Gastroesophageal sphincter (tissue), 4 donors: ENCODE measurements at regions not wholly inside any gene's neighbourhood (a gene's known extent, or its start where the extent isn't known, plus 50 kb on each side); places are given as distances from the start of the nearest gene placed in this dataset.

Source experiments
- ATAC-seq: fragments of 150-250 bp; one replicate; pipeline ENCODE4 v1.9.1; 2016; ENCODE audit warnings: mild to moderate bottlenecking, moderate library complexity
- H3K27ac ChIP-seq, 4 donors: fragments of 200-600 bp; sonication (generic) in 3 of 4; 1 replicate in 3 of 4; 2 replicates in 1 of 4; pipeline ENCODE4 v1.5.1; 2016 to 2019
- H3K27me3 ChIP-seq: fragments of 200-600 bp; sonication (generic); one replicate; pipeline ENCODE4 v1.5.1; 2019
- H3K36me3 ChIP-seq, 2 donors: fragments of 200-600 bp; sonication (generic); one replicate each; pipeline ENCODE4 v1.5.1; 2019; ENCODE audit warnings: control low read depth in 1 of 2
- H3K4me1 ChIP-seq, 3 donors: fragments of 200-600 bp; sonication (generic); 1 replicate in 2 of 3; 2 replicates in 1 of 3; pipeline ENCODE4 v1.5.1; 2016 to 2019; ENCODE audit warnings: control low read depth in 2 of 3
- H3K4me3 ChIP-seq, 2 donors: fragments of 200-600 bp; sonication (generic); one replicate each; pipeline ENCODE4 v1.5.1; 2019; ENCODE audit warnings: mild to moderate bottlenecking in 1 of 2, moderate library complexity in 1 of 2
- H3K9me3 ChIP-seq, 3 donors: fragments of 200-600 bp; sonication (generic); one replicate each; pipeline ENCODE4 v1.5.1; 2017 to 2019; ENCODE audit warnings: control low read depth in 2 of 3
- EP300 ChIP-seq: sonication (generic); formaldehyde crosslinking; IDR thresholded peaks from one replicate; pipeline ENCODE4 v1.6.1; 2017; ENCODE audit warnings: antibody characterized with exemption, mild to moderate bottlenecking
- POLR2A ChIP-seq, 2 donors: fragments of 450-650 bp; IDR thresholded peaks; one replicate each; pipeline ENCODE4 v1.6.1; 2017; ENCODE audit warnings: antibody characterized with exemption in 2 of 2, mild to moderate bottlenecking in 2 of 2, moderate library complexity in 1 of 2
- POLR2AphosphoS5 ChIP-seq: sonication (generic); formaldehyde crosslinking; IDR thresholded peaks from one replicate; pipeline ENCODE4 v1.6.1; 2017; ENCODE audit warnings: antibody characterized with exemption
- WGBS, 2 donors: methylation state at CpG; one replicate each; pipeline ENCODE4 v1.1.5; 2018; ENCODE audit warnings: low coverage in 1 of 2; 5-methylcytosine and 5-hydroxymethylcytosine counted together
- TF ChIP-seq, protein P1 (sequence below), 4 experiments: fragments of 200-600 bp in 2 of 4; fragments of 450-650 bp in 2 of 4; sonication (generic) in 1 of 4; IDR thresholded peaks; one replicate each; pipeline ENCODE4 v1.5.1; 2017 to 2019; ENCODE audit warnings: antibody characterized with exemption in 4 of 4, mild to moderate bottlenecking in 2 of 4, moderate library complexity in 2 of 4

DNA sequence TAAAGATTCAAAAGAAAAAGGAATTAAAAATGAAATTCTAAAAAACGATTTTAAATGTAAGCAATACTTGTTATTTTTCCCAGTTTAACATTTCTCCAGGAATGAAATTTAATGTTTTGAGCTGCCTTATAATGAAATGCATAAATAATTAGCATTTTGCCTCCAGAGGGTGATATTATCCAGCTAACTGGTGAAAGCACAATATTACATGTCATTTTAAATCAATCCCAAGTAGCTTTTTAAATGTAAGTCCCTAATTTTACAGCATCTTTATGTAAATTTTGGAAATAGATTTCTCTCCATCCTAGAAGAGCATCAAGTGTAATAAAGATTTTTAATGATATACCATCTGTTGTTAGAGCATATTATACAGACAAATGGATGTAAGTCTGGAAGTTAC lies 139.1 kb upstream of the P2RY1 start:
- Histone ChIP-seq H3K4me1 (no peaks in the 10 kb centered on the region), H3K27ac (no peak overlapping the region), H3K27me3 (no peaks in the 10 kb centered on the region), H3K9me3 (no peaks in the 10 kb centered on the region), H3K4me3 (no peak overlapping the region), H3K36me3 (no peaks in the 10 kb centered on the region)
- TF ChIP-seq, protein P1, sequence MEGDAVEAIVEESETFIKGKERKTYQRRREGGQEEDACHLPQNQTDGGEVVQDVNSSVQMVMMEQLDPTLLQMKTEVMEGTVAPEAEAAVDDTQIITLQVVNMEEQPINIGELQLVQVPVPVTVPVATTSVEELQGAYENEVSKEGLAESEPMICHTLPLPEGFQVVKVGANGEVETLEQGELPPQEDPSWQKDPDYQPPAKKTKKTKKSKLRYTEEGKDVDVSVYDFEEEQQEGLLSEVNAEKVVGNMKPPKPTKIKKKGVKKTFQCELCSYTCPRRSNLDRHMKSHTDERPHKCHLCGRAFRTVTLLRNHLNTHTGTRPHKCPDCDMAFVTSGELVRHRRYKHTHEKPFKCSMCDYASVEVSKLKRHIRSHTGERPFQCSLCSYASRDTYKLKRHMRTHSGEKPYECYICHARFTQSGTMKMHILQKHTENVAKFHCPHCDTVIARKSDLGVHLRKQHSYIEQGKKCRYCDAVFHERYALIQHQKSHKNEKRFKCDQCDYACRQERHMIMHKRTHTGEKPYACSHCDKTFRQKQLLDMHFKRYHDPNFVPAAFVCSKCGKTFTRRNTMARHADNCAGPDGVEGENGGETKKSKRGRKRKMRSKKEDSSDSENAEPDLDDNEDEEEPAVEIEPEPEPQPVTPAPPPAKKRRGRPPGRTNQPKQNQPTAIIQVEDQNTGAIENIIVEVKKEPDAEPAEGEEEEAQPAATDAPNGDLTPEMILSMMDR (IDR thresholded peaks at IDR 0.05): no peak
- TF ChIP-seq EP300: no peak
- TF ChIP-seq POLR2A (IDR thresholded peaks at IDR 0.05): no peak
- no peak for TF ChIP-seq POLR2AphosphoS5
- 50 to 58% methylated on average over 1 of the region's 1 CpG for WGBS, 2 donors
- no peak for ATAC-seq

DNA sequence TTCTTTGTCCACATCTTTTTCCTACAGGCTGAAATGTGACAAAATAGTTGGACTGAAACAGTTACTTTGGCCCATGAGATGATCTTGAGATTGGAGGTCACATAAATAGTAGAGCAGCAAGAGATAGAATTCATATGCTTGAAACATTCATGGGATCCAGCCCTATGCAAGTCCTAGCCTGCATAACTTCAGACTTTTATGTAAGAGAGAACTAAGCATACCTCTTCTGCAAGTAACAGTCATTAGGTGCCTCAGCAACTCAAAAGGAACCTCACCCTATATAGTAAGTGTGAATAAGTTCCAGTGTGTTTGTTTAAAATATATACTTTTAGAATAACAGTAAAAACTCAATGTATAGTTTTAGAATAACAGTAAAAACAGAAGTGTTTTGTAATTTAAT lies 138.0 kb upstream of the P2RY1 start:
- Histone ChIP-seq H3K4me1 (no peaks in the 10 kb centered on the region), H3K27me3 (no peaks in the 10 kb centered on the region), H3K27ac (no peak overlapping the region), H3K9me3 (no peaks in the 10 kb centered on the region), H3K36me3 (no peaks in the 10 kb centered on the region), H3K4me3 (no peak overlapping the region)
- TF ChIP-seq POLR2A (IDR thresholded peaks at IDR 0.05): no peak
- TF ChIP-seq POLR2AphosphoS5: no peak
- TF ChIP-seq, protein P1 (IDR thresholded peaks at IDR 0.05): no peak
- TF ChIP-seq EP300: no peak
- no peak for ATAC-seq

DNA sequence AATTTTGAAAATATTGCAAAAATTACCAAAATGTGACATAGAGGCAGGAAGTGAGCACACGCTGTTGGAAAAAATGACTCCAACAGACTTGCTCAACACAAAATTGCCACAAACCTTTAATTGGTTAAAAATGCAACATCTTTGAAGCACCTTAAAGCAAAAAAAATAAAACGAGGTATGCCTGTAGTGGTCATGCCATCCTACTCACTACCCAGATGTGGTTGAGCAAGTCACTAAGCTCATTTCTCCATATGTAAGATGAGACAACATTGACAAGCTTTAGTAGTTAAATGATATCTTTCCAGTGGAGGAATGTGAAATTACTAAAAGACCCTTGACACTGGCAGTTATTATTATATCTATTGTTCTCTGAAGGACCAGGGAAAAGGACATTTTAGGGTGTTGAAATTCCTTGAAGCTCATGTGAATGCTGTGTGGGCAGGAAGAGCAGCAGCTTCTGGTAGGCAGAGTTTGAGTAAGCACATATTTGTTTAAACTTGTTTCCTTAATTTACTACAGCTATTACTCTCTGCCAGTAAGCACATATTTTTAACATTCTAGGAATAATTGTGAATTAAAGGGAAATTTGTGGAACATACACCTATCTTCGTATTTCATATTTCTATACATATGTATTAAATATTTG lies 131.6 kb upstream of the P2RY1 start:
- no peak for ATAC-seq
- WGBS, 2 donors: 63 to 72% methylated on average over 3 of the region's 3 CpGs

DNA sequence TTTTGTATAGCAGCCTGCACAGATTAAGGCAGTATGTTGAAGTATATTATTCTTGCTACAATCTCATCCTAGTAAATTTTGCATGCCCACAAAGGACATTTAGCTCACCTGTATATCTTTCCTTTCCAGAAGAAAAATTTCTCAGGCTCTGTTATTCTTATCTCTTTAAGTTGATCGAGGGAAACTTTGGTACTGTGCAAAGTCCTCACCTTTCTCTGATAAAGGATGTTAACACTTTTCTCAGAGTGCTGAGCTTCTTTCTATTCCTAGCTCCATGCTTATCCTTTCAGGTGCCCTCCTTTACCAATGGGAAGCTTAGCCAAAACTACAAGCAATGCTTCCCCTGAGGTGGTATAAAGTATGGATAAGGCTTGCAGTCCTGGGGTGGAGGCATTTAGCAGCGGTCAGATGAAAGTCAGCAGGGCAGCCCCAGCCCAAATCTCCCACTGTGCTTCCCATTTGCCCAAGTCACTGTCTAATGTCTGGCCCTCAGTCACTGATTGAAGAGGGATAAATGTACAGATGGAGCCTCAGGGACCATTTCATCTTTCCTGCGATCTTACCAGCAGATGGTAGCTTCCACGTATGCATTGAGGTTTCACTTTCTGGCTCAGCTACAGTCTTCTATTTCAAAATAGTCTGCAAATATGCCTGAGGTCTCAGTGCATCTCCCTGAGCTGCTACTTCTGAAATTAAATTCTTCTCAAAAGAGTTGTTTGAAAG lies 127.8 kb upstream of the P2RY1 start:
- ATAC-seq: no peak
- TF ChIP-seq POLR2A (IDR thresholded peaks at IDR 0.05) (no peak), POLR2AphosphoS5 (no peak), EP300 (no peak)
- TF ChIP-seq, protein P1 (IDR thresholded peaks at IDR 0.05): no peak
- 80% methylated on average over 2 to 3 of the region's 4 CpGs for WGBS, 2 donors
- Histone ChIP-seq H3K27me3 (no peaks in the 10 kb centered on the region), H3K36me3 (no peaks in the 10 kb centered on the region), H3K9me3 (no peaks in the 10 kb centered on the region), H3K4me1 (no peaks in the 10 kb centered on the region), H3K27ac (no peak overlapping the region), H3K4me3 (no peak overlapping the region)

More for the DNA sequence above, 131.6 kb upstream of the P2RY1 start:
- Histone ChIP-seq H3K27ac (no peak overlapping the region), H3K27me3 (no peaks in the 10 kb centered on the region), H3K4me3 (no peak overlapping the region), H3K36me3 (no peaks in the 10 kb centered on the region), H3K4me1 (no peaks in the 10 kb centered on the region), H3K9me3 (no peaks in the 10 kb centered on the region)
- no peak for TF ChIP-seq POLR2A (IDR thresholded peaks at IDR 0.05)

DNA sequence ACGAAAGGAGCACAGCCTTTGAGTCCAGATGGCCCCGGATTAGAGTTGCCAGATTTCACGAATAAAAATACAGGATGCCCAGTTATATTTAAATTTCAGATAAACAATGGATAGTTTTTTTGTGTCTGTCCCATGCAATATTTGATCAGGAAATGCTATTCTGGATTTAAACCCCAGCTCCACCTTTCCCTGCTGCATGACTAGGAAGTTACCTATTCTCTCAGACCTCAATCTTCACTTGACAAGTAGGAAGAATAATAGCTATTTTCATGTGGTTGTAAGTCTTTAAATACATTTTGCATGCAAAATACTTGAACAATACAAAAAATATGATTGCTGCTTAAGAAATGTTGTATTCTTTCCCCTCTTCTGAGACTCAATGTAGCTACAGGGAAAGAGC lies 125.3 kb upstream of the P2RY1 start:
- TF ChIP-seq, protein P1 (IDR thresholded peaks at IDR 0.05): no peak
- TF ChIP-seq POLR2AphosphoS5 (no peak), POLR2A (IDR thresholded peaks at IDR 0.05) (no peak), EP300 (no peak)
- ATAC-seq: no peak
- WGBS, 2 donors: 84 to 92% methylated on average over 3 of the region's 3 CpGs
- H3K4me3 ChIP-seq: no peak overlapping the region
- H3K4me1 ChIP-seq: no peaks in the 10 kb centered on the region
- H3K9me3 ChIP-seq: no peaks in the 10 kb centered on the region
- H3K27me3 ChIP-seq: no peaks in the 10 kb centered on the region
- no peak overlapping the region for H3K27ac ChIP-seq
- no peaks in the 10 kb centered on the region for H3K36me3 ChIP-seq
